Vagina (tissue), 2 donors: ENCODE measurements at regions not wholly inside any gene's neighbourhood (a gene's known extent, or its start where the extent isn't known, plus 50 kb on each side); places are given as distances from the start of the nearest gene placed in this dataset.

Experiments
- DNase-seq, 2 donors: peaks; one replicate each; pipeline ENCODE4 v3.0.0-alpha.2; 2017; ENCODE audit errors: extremely low spot score in 2 of 2
- H3K27ac ChIP-seq: fragments of 200-600 bp; sonication (generic); one replicate; pipeline ENCODE4 v1.5.1; 2019
- H3K27me3 ChIP-seq: fragments of 200-600 bp; sonication (generic); one replicate; pipeline ENCODE4 v1.5.1; 2019
- H3K36me3 ChIP-seq, 2 donors: fragments of 200-600 bp; sonication (generic); one replicate each; pipeline ENCODE4 v1.5.1; 2017 to 2019
- H3K4me1 ChIP-seq: fragments of 200-600 bp; sonication (generic); one replicate; pipeline ENCODE4 v1.5.1; 2019
- H3K4me3 ChIP-seq, 2 donors: fragments of 200-600 bp; sonication (generic); 1 replicate in 1 of 2; 2 replicates in 1 of 2; pipeline ENCODE4 v1.5.1; 2016 to 2019
- H3K9me3 ChIP-seq: fragments of 200-600 bp; sonication (generic); one replicate; pipeline ENCODE4 v1.5.1; 2019
- CTCF ChIP-seq, 3 experiments: fragments of 450-650 bp in 2 of 3; fragments of 200-600 bp in 1 of 3; sonication (generic) in 1 of 3; IDR thresholded peaks; one replicate each; pipeline ENCODE4 v1.5.1; 2017 to 2019; ENCODE audit warnings: antibody characterized with exemption in 3 of 3, mild to moderate bottlenecking in 2 of 3, moderate library complexity in 2 of 3
- POLR2A ChIP-seq, 2 donors: fragments of 450-650 bp; IDR thresholded peaks; one replicate each; pipeline ENCODE4 v1.6.1; 2017; ENCODE audit warnings: antibody characterized with exemption in 2 of 2, mild to moderate bottlenecking in 2 of 2, moderate library complexity in 2 of 2
- POLR2AphosphoS5 ChIP-seq, 2 donors: sonication (generic); formaldehyde crosslinking; IDR thresholded peaks; one replicate each; pipeline ENCODE4 v1.9.0; 2017; ENCODE audit warnings: antibody characterized with exemption in 2 of 2, mild to moderate bottlenecking in 2 of 2, low read depth in 1 of 2; ENCODE audit not compliant: insufficient read depth in 1 of 2
- intact Hi-C: fragments of 100-400 bp; cut with DNase I; formaldehyde crosslinking; loops from one replicate; pipeline ENCODE4 v1.15.1; 2023

GRCh38 chr6:18742406-18742805 is 355.3 kb downstream of the RNF144B start:
- intact Hi-C loops: no loop called here
- H3K9me3 ChIP-seq: no peaks in the 10 kb centered on the region
- H3K4me1 ChIP-seq: no peaks in the 10 kb centered on the region
- no peak for TF ChIP-seq CTCF (IDR thresholded peaks at IDR 0.05)
- TF ChIP-seq POLR2A (IDR thresholded peaks at IDR 0.05): no peak
- TF ChIP-seq POLR2AphosphoS5 (IDR thresholded peaks at IDR 0.05; ENCODE audit: insufficient read depth in 1 of 2, low read depth in 1 of 2): no peak
- DNase-seq: no peak
- H3K4me3 ChIP-seq: no peak overlapping the region
- no peak overlapping the region for H3K27ac ChIP-seq
- no peaks in the 10 kb centered on the region for H3K36me3 ChIP-seq
- H3K27me3 ChIP-seq: no peaks in the 10 kb centered on the region

GRCh38 chr6:18746727-18747126 is 359.6 kb downstream of the RNF144B start:
- Histone ChIP-seq H3K27ac (no peak overlapping the region), H3K27me3 (no peaks in the 10 kb centered on the region), H3K9me3 (no peaks in the 10 kb centered on the region), H3K36me3 (no peaks in the 10 kb centered on the region), H3K4me1 (peaks cover 5% of the 10 kb centered on the region), H3K4me3 (no peak overlapping the region)
- intact Hi-C loops: no loop called here
- no peak for DNase-seq
- TF ChIP-seq POLR2AphosphoS5 (IDR thresholded peaks at IDR 0.05; ENCODE audit: insufficient read depth in 1 of 2, low read depth in 1 of 2) (no peak), CTCF (IDR thresholded peaks at IDR 0.05) (no peak), POLR2A (IDR thresholded peaks at IDR 0.05) (no peak)

- Histone ChIP-seq H3K4me1 (peaks cover 5% of the 10 kb centered on the region), H3K9me3 (no peaks in the 10 kb centered on the region), H3K27ac (no peak overlapping the region), H3K27me3 (no peaks in the 10 kb centered on the region), H3K4me3 (no peak overlapping the region), H3K36me3 (no peaks in the 10 kb centered on the region)
- no peak for DNase-seq
- TF ChIP-seq POLR2A (IDR thresholded peaks at IDR 0.05) (no peak), POLR2AphosphoS5 (IDR thresholded peaks at IDR 0.05; ENCODE audit: insufficient read depth in 1 of 2, low read depth in 1 of 2) (no peak), CTCF (IDR thresholded peaks at IDR 0.05) (no peak)
- intact Hi-C loops: no loop called here
Measured at GRCh38 chr6:18748314-18748713, 361.2 kb downstream of the RNF144B start.

- Histone ChIP-seq H3K36me3 (no peaks in the 10 kb centered on the region), H3K27ac (no peak overlapping the region), H3K27me3 (no peaks in the 10 kb centered on the region), H3K9me3 (no peaks in the 10 kb centered on the region), H3K4me1 (peaks cover 5% of the 10 kb centered on the region), H3K4me3 (no peak overlapping the region)
- DNase-seq: no peak
- TF ChIP-seq POLR2AphosphoS5 (IDR thresholded peaks at IDR 0.05; ENCODE audit: insufficient read depth in 1 of 2, low read depth in 1 of 2) (no peak), POLR2A (IDR thresholded peaks at IDR 0.05) (no peak), CTCF (IDR thresholded peaks at IDR 0.05) (no peak)
- intact Hi-C loops: no loop called here
Measured at GRCh38 chr6:18752278-18753068, 365.3 kb downstream of the RNF144B start.

- H3K27ac ChIP-seq: no peak overlapping the region
- peaks cover 5% of the 10 kb centered on the region for H3K4me1 ChIP-seq
- no peak for DNase-seq
- TF ChIP-seq CTCF (IDR thresholded peaks at IDR 0.05) (no peak), POLR2A (IDR thresholded peaks at IDR 0.05) (no peak), POLR2AphosphoS5 (IDR thresholded peaks at IDR 0.05; ENCODE audit: insufficient read depth in 1 of 2, low read depth in 1 of 2) (no peak)
- H3K36me3 ChIP-seq: no peaks in the 10 kb centered on the region
- no peaks in the 10 kb centered on the region for H3K27me3 ChIP-seq
- H3K4me3 ChIP-seq: no peak overlapping the region
- intact Hi-C loops: no loop called here
- no peaks in the 10 kb centered on the region for H3K9me3 ChIP-seq
Measured at GRCh38 chr6:18753076-18753475, 365.9 kb downstream of the RNF144B start.
